ENCODE measurements at regions not wholly inside any gene's neighbourhood (a gene's known extent, or its start where the extent isn't known, plus 50 kb on each side); places are given as distances from the start of the nearest gene placed in this dataset.
"Not testable (repeated sequence)": the region's sequence is repeated elsewhere in the genome, so short reads cannot be mapped to it uniquely, and the experiment has no call there.

DNA sequence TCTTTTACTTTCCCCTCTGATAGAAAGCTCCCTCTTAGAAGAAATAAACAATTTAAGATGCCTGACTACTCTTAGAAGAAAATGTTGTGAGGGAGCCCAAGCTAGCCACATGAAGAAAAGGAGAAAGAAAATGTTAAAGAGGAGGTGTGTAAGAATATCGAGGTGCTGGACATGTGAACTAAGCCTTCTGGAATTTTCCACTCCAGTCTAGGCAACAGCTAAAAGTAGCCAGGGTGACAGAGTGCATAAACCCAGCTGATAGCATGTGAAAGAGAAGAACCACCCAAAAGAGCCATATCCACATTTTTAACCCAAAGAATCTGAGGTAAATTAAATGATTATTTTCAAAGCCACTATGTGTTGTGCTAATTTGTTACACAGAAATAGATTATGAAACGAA lies 1690.6 kb upstream of the LRRTM3 start:
- H3K36me3 ChIP-seq: no peaks in the 10 kb centered on the region
- intact Hi-C loops (cut with DNase I): no loop called here
- no peak for DNase-seq (ENCODE audit: low spot score)
- H3K27ac ChIP-seq: no peak overlapping the region
- WGBS: 79% methylated on average over 2 of the region's 2 CpGs
- H3K4me1 ChIP-seq (replicated peaks): no peaks in the 10 kb centered on the region
- no peaks in the 10 kb centered on the region for H3K27me3 ChIP-seq (replicated peaks; ENCODE audit: insufficient read depth)
- no peak overlapping the region for H3K4me3 ChIP-seq
- TF ChIP-seq POLR2AphosphoS5 (IDR thresholded peaks at IDR 0.05) (no peak), POLR2A (IDR thresholded peaks at IDR 0.05) (no peak)
- TF ChIP-seq, protein P1, sequence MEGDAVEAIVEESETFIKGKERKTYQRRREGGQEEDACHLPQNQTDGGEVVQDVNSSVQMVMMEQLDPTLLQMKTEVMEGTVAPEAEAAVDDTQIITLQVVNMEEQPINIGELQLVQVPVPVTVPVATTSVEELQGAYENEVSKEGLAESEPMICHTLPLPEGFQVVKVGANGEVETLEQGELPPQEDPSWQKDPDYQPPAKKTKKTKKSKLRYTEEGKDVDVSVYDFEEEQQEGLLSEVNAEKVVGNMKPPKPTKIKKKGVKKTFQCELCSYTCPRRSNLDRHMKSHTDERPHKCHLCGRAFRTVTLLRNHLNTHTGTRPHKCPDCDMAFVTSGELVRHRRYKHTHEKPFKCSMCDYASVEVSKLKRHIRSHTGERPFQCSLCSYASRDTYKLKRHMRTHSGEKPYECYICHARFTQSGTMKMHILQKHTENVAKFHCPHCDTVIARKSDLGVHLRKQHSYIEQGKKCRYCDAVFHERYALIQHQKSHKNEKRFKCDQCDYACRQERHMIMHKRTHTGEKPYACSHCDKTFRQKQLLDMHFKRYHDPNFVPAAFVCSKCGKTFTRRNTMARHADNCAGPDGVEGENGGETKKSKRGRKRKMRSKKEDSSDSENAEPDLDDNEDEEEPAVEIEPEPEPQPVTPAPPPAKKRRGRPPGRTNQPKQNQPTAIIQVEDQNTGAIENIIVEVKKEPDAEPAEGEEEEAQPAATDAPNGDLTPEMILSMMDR (IDR thresholded peaks at IDR 0.05): no peak
- H3K9me3 ChIP-seq: no peaks in the 10 kb centered on the region

DNA sequence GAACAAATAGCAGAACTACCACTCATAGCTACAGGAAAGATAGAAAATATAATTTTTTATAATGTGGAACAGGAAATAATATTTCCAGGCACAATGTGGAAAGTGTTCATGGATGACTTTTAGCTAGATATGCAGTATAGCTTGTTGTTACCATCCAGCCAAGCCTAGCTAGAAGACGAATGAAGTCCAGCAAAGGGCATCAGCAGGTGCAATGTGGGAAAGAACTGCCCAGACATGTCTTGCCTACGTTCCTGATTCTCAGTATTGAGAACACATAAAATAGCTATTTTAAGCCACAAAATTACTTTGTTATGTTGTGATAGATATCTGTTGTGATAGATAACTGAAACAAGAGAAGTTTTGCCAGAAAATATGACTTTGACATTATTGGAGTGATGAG lies 1690.0 kb upstream of the LRRTM3 start:
- Histone ChIP-seq H3K27ac (no peak overlapping the region), H3K4me1 (replicated peaks) (no peaks in the 10 kb centered on the region), H3K27me3 (replicated peaks; ENCODE audit: insufficient read depth) (no peaks in the 10 kb centered on the region), H3K9me3 (no peaks in the 10 kb centered on the region), H3K36me3 (no peaks in the 10 kb centered on the region), H3K4me3 (no peak overlapping the region)
- DNase-seq (ENCODE audit: low spot score): no peak
- TF ChIP-seq, protein P1 (IDR thresholded peaks at IDR 0.05): no peak
- no peak for TF ChIP-seq POLR2A (IDR thresholded peaks at IDR 0.05)
- TF ChIP-seq POLR2AphosphoS5 (IDR thresholded peaks at IDR 0.05): no peak
- WGBS: 39% methylated on average over 2 of the region's 2 CpGs
- intact Hi-C loops (cut with DNase I): no loop called here

DNA sequence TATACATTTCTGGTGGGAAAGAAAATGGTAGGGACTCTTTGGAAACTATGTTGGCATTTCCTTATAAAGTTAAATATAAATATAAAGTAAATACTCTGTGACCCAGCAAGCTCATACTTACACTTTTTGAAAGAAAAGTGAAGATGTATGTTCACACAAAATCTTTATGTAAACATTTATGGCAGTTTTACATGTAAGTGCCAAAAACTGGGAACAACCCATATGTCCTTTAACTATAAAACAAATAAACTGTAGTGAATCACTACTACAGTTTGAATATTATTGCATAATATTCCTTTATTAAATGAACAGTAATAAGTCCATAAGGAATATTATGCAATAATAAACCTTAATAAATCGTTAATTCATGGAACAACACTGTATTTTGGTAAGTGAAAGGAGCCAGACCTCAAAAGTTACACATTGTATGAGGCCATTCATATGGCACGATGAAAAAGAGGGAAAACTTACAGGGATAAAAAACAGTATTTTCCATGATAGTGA lies 1660.3 kb upstream of the LRRTM3 start:
- H3K27me3 ChIP-seq (replicated peaks; ENCODE audit: insufficient read depth): no peaks in the 10 kb centered on the region
- no peak overlapping the region for H3K27ac ChIP-seq
- H3K9me3 ChIP-seq: no peaks in the 10 kb centered on the region
- DNase-seq (ENCODE audit: low spot score): no peak
- intact Hi-C loops (cut with DNase I): no loop called here
- no peak overlapping the region for H3K4me3 ChIP-seq
- H3K36me3 ChIP-seq: no peaks in the 10 kb centered on the region
- TF ChIP-seq POLR2A (IDR thresholded peaks at IDR 0.05) (no peak), POLR2AphosphoS5 (IDR thresholded peaks at IDR 0.05) (no peak)
- TF ChIP-seq, protein P1 (IDR thresholded peaks at IDR 0.05): no peak
- WGBS: 79% methylated on average over 2 of the region's 2 CpGs
- H3K4me1 ChIP-seq (replicated peaks): no peaks in the 10 kb centered on the region

DNA sequence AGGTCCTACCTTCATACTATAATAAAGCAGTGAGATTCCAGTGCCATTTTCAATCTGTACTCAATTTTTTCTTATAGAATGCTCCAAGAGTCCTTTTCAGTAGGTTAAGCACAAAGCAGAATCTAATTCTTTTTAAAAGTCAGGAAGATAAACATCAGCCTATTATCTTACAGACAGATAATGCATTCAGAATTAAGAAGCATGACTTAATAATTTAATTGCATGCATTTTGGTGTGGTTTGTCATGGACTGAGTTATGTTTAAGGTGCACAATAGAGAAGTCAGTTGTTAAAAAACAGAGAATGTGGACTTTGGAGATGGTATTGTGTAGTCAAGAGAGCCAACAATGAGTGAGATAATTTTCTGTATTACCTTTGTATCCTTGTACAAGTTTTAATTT lies 1656.3 kb upstream of the LRRTM3 start:
- H3K27ac ChIP-seq; H3K9me3 ChIP-seq; H3K27me3 ChIP-seq (replicated peaks; ENCODE audit: insufficient read depth); H3K4me3 ChIP-seq; DNase-seq (ENCODE audit: low spot score); H3K4me1 ChIP-seq (replicated peaks); H3K36me3 ChIP-seq; intact Hi-C loops (cut with DNase I): not testable (repeated sequence)

DNA sequence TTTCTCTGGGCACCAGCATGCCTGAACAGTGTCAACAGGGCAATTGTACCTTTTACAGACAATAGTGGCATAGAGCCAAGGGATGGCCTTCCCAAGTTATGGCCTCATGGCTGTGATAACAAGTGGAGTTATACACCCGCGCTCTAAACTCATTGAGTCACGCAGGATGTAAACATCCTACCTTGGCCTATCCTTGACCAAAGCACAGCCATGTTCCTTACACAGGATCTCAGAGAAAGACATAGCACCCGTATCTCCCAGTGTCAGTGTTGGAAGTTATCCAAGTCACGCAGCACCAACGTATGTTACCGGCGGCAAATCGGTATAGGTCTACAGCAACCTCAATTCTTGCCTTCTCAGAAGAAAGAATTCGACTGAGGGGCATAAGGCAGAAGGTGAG lies 1654.9 kb upstream of the LRRTM3 start:
- TF ChIP-seq POLR2A (IDR thresholded peaks at IDR 0.05) (no peak), POLR2AphosphoS5 (IDR thresholded peaks at IDR 0.05) (no peak)
- TF ChIP-seq, protein P1 (IDR thresholded peaks at IDR 0.05): no peak
- Histone ChIP-seq H3K4me3 (no peak overlapping the region), H3K36me3 (no peaks in the 10 kb centered on the region), H3K27me3 (replicated peaks; ENCODE audit: insufficient read depth) (no peaks in the 10 kb centered on the region), H3K9me3 (no peaks in the 10 kb centered on the region), H3K27ac (no peak overlapping the region), H3K4me1 (replicated peaks) (no peaks in the 10 kb centered on the region)
- DNase-seq (ENCODE audit: low spot score): no peak
- 94% methylated on average over 10 of the region's 10 CpGs for whole genome bisulfite sequencing
- intact Hi-C loops (cut with DNase I): no loop called here
